T-helper 2 cell treated with Interferon-gamma antibody and Interleukin-4, amounts not matched to agents 100 ng/mL and 5 ng/mL, for 36 hours (primary cell): ENCODE measurements at regions not wholly inside any gene's neighbourhood (a gene's known extent, or its start where the extent isn't known, plus 50 kb on each side); places are given as distances from the start of the nearest gene placed in this dataset.

ENCODE experiments used
- intact Hi-C: fragments of 100-400 bp; cut with micrococcal nuclease; formaldehyde crosslinking; loops from one replicate; pipeline ENCODE4 v1.15.1; 2023

DNA sequence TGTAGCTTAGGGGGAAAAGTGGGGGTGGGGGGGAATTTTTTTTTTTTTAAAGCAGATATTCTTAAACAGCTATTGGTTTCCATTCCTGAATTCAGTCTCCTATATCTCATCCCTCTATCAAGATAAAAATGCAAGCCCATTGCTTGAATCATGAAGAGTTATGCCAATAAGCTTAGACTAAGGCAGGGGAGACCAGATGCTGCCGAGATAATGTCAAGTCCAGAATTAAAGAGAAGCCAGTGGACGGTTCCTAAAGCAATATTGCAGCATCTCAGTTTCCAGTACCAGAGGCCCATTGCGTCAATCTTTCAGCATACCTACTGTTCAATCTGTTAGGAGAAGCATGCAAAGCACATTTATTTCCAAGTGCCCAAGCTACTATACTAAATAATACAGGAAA, 309.4 kb downstream of the BARHL2 start:
- intact Hi-C loops: no loop called here

GRCh38 chr1:90405726-90406125, 311.4 kb downstream of the BARHL2 start:
- intact Hi-C loops: no loop called here

GRCh38 chr1:90402893-90403849, 313.9 kb downstream of the BARHL2 start:
- intact Hi-C loops: no loop called here

- intact Hi-C loops: no loop called here
Measured at GRCh38 chr1:90400131-90400530, 317.0 kb downstream of the BARHL2 start.

DNA sequence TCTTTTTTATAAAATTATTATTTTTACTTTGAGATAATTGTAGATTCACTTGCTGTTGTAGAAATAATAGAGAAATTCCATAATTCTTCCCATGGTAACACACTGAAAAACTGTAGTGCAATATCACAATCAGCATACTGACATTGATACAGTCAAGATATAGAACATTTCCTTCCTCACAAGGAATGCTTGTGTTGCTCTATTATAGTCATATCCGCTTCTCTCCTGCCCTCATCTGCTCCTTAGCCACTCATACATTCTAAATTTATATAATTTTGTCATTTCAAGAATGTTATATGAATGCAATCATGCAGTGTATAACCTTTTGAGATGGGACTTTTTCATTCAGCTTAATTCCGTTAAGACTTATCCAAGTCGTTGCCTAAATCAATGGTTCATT, 320.2 kb downstream of the BARHL2 start:
- intact Hi-C loops: no loop called here

GRCh38 chr1:90394247-90394646, 322.9 kb downstream of the BARHL2 start:
- intact Hi-C loops: no loop called here

GRCh38 chr1:90393025-90393424, 324.1 kb downstream of the BARHL2 start:
- intact Hi-C loops: no loop called here

DNA sequence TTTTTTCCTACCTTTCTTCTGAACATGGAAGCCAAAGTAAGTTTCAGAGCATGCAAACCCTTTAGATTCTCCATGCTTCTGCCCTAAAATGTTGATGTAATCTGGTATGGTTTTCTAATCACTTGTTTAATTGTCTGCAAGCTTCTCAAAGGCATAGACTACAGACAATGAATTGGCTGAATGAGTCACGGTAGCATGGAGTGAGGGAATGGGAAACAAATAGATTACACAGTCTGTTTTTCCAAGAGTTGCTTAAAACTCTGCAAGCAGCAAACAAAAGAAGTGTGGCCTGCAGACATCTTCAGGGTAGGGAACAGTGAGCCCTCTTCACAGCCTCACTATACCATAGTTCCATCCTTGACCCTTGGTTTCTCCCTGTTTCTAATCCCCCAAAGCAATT, 326.0 kb downstream of the BARHL2 start:
- intact Hi-C loops: no loop called here

DNA sequence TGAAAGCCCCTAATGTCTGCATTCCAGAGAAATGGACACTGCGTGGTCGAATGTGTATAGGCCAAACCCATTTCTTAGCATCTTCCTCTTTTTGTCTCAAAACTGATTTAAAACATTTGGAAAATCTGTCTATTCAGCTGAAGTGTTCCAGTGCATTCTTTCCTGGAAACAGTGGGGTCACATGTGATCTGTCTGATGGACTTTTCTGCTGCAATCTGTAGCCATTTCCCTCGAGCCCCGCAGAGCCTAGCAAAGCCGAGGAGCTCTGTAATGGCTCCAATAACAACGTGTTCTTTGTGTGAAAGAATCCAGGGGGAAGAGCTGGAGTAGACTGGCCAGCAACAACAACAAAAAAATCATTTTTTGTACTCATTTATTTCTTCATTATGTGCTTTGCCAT, 329.3 kb downstream of the BARHL2 start:
- intact Hi-C loops: no loop called here

GRCh38 chr1:90386899-90387720, 330.0 kb downstream of the BARHL2 start:
- intact Hi-C loops: no loop called here

DNA sequence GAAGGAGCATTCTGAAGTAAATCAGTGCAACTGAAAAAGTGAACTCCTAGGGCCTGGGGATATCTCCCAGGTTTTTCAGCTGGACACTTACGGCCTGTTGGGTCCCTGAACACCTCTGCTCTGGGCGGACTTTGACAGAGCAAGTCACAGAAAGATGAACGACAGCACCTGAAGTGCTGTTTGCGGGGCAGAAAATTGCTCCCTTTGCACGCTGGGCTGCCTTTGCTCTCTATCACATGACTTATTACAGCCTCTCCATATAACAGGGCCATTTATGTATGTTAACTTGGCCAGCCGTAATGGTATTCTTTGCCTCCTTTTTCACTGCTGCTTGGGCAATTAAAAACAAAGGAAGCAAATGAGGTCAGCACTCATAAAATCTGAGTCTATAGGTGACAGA, 332.9 kb downstream of the BARHL2 start:
- intact Hi-C loops: no loop called here

DNA sequence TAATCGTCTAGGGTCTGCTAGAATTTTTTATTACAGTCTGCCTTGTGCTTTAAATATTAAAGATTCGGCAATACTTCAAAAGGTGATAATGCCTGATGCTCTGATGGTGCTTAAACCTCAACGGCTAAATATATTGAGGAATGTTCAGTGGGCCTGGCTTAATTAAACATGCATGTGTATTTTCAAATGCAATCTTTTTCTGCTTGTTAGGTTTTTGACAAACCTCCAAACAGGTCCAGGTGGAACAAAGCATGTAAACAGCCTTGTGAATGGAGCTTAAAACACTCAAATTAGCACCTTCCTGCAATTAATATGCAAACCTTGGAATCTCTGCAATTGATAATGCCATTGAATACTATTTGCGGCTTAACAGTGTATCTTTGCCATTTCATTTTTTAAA, 334.9 kb downstream of the BARHL2 start:
- intact Hi-C loops: no loop called here

DNA sequence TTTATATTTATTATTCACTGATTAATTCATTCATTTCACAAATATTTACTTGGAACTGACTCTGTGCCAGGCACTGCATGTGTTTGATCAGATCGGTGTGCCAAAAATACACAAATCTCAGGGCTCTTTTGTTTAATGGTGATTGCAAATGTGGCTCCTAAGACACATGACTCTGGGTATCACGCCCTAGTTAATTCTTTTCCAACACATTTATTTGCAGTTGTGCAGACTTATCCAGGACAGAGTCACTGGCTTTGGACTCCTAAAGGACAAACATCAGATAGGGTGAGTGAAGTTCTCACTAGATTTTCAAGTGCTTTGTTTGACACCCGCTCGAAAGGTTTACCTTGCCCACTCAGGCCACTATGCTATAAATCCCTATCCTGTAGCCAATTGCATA, 335.5 kb downstream of the BARHL2 start:
- intact Hi-C loops: no loop called here

DNA sequence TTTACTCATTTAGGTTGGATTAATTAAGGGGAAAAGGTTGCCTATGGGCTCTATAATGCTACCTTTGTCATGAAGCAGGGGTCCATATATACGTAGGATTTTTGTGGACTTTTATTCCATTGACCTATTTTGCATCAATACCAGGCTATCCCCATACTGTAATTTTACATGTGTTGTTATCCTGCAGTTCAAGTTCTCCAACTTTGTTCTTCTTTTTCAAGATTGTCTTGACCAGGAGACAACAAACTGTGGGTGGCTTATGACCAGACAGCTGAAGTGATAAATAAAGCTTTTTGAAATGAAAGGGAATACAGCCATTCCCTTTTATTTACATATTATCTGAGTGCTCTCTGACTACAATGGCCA, 345.7 kb downstream of the BARHL2 start:
- intact Hi-C loops: no loop called here

DNA sequence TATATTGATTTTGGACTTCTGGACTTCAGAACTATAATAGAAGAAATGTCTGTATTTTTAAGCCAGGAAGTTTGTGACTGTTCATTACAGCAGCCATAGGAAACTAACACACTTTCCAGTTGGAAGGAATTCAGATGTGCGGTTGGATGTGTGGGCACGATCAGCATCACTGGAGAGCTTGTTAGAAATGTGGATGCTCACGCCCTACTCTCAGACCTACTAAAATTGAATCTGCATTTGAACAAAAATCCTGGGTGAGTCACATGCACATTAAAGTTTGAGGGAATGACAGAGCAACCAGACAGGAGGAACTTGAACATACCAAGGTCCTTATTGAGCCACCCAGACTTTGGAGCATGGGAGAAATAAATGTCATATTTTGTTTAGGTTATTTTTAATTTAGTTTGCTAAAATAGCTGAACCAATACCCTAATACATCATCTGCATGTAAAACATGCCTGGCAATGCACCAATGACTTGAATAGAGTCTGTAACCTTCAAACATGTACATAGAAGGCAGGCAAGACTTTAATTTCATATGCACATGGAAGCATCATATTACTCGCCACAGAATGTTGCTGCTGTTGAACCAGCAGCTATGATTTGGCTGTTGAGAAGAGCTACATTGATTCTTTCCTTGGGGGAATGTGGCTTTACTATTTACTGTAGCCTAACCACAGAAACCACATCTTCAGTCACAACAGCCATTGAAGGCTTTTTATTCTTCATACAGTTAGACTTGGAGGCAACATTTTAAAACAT, 346.2 kb downstream of the BARHL2 start:
- intact Hi-C loops: no loop called here

- intact Hi-C loops: no loop called here
Measured at GRCh38 chr1:90362163-90362562, 354.9 kb downstream of the BARHL2 start.

- intact Hi-C loops: no loop called here
Measured at GRCh38 chr1:90361026-90361425, 356.1 kb downstream of the BARHL2 start.

GRCh38 chr1:90359994-90360393, 357.1 kb downstream of the BARHL2 start:
- intact Hi-C loops: no loop called here

- intact Hi-C loops: no loop called here
Measured at GRCh38 chr1:90358448-90358847, 358.7 kb downstream of the BARHL2 start.

DNA sequence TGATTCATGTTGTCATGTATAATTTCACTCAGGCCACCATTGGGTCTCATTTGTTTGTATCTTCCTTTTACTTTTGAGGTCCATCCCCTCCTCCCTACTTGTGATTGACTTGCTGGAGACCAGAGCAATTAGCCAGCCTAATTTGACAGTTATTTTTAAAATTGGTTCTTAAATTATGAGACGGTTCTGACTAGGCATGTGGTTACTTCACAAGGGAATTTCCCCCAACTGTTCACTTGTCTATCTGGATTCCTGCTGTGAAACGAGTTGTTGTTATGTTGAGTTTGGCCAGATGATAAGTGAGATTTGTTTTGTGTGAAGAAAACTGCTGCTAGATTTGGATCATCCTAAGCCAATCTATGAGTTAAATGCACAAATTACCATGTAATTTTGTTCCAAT, 359.1 kb downstream of the BARHL2 start:
- intact Hi-C loops: no loop called here

- intact Hi-C loops: no loop called here
Measured at GRCh38 chr1:90356991-90357390, 360.1 kb downstream of the BARHL2 start.

GRCh38 chr1:90356101-90356500, 361.0 kb downstream of the BARHL2 start:
- intact Hi-C loops: no loop called here
